ENCODE measurements at regions not wholly inside any gene's neighbourhood (a gene's known extent, or its start where the extent isn't known, plus 50 kb on each side); places are given as distances from the start of the nearest gene placed in this dataset.

GRCh38 chr5:153005711-153006110, 484.8 kb upstream of the GRIA1 start:
- no peak for DNase-seq (ENCODE audit: low read depth in 2 of 2)

GRCh38 chr5:153006681-153007080, 483.8 kb upstream of the GRIA1 start:
- no peak for DNase-seq (ENCODE audit: low read depth in 2 of 2)

- DNase-seq (ENCODE audit: low read depth in 2 of 2) = no peak
These were observed 476.3 kb upstream of the GRIA1 start for GRCh38 chr5:153014194-153014593.

GRCh38 chr5:153018121-153018520, 472.3 kb upstream of the GRIA1 start:
- DNase-seq (ENCODE audit: low read depth in 2 of 2) = no peak

GRCh38 chr5:153030755-153031725, 459.4 kb upstream of the GRIA1 start:
- DNase-seq (ENCODE audit: low read depth in 2 of 2) = no peak

GRCh38 chr5:153039501-153039900, 451.0 kb upstream of the GRIA1 start:
- DNase-seq (ENCODE audit: low read depth in 2 of 2) = no peak

GRCh38 chr5:153043886-153044285, 446.6 kb upstream of the GRIA1 start:
- DNase-seq (ENCODE audit: low read depth in 2 of 2) = no peak

GRCh38 chr5:153050496-153051179, 439.8 kb upstream of the GRIA1 start:
- no peak for DNase-seq (ENCODE audit: low read depth in 2 of 2)

GRCh38 chr5:153066281-153066680, 424.2 kb upstream of the GRIA1 start:
- DNase-seq (ENCODE audit: low read depth in 2 of 2) = no peak

- no peak for DNase-seq (ENCODE audit: low read depth in 2 of 2)
These were observed 422.6 kb upstream of the GRIA1 start for GRCh38 chr5:153067869-153068268.

- no peak for DNase-seq (ENCODE audit: low read depth in 2 of 2)
These were observed 411.1 kb upstream of the GRIA1 start for GRCh38 chr5:153079396-153079795.

- DNase-seq (ENCODE audit: low read depth in 2 of 2) = no peak
These were observed 409.5 kb upstream of the GRIA1 start for GRCh38 chr5:153080940-153081339.

- DNase-seq (ENCODE audit: low read depth in 2 of 2) = no peak
These were observed 409.1 kb upstream of the GRIA1 start for GRCh38 chr5:153081385-153081784.

GRCh38 chr5:153084511-153084910, 406.0 kb upstream of the GRIA1 start:
- no peak for DNase-seq (ENCODE audit: low read depth in 2 of 2)

GRCh38 chr5:153086486-153086885, 404.0 kb upstream of the GRIA1 start:
- DNase-seq (ENCODE audit: low read depth in 2 of 2) = no peak

GRCh38 chr5:153088538-153088937, 401.9 kb upstream of the GRIA1 start:
- DNase-seq (ENCODE audit: low read depth in 2 of 2) = no peak

GRCh38 chr5:153094333-153094732, 396.1 kb upstream of the GRIA1 start:
- no peak for DNase-seq (ENCODE audit: low read depth in 2 of 2)

GRCh38 chr5:153096381-153096780, 394.1 kb upstream of the GRIA1 start:
- DNase-seq (ENCODE audit: low read depth in 2 of 2) = no peak

GRCh38 chr5:153099328-153099727, 391.1 kb upstream of the GRIA1 start:
- DNase-seq (ENCODE audit: low read depth in 2 of 2) = no peak

GRCh38 chr5:153101235-153102180, 389.0 kb upstream of the GRIA1 start:
- no peak for DNase-seq (ENCODE audit: low read depth in 2 of 2)

- DNase-seq (ENCODE audit: low read depth in 2 of 2) = no peak
These were observed 373.6 kb upstream of the GRIA1 start for GRCh38 chr5:153116916-153117315.

GRCh38 chr5:153118018-153118417, 372.5 kb upstream of the GRIA1 start:
- no peak for DNase-seq (ENCODE audit: low read depth in 2 of 2)

Data from stimulated activated CD4-positive, alpha-beta T cell treated with anti-CD3 and anti-CD28 coated beads, Interleukin-4, amount 100 ng/mL, for 48 hours (primary cell).